Thymus (tissue), 11 donors: ENCODE measurements at regions not wholly inside any gene's neighbourhood (a gene's known extent, or its start where the extent isn't known, plus 50 kb on each side); places are given as distances from the start of the nearest gene placed in this dataset.

ENCODE experiments used
- DNase-seq, 9 donors: peaks; one replicate each; pipeline ENCODE4 v3.0.0-alpha.2; 2013; ENCODE audit warnings: low spot score in 9 of 9, low read depth in 6 of 9, missing footprints in 1 of 9
- H3K27ac ChIP-seq, 2 donors: one replicate each; pipeline ENCODE4 v1.5.1; 2013; ENCODE audit warnings: control low read depth in 1 of 2, low read depth in 1 of 2, low read length in 1 of 2, mild to moderate bottlenecking in 1 of 2, moderate library complexity in 1 of 2
- H3K27me3 ChIP-seq, 2 donors: one replicate each; pipeline ENCODE4 v1.5.1; 2013; ENCODE audit warnings: low read length in 1 of 2; ENCODE audit not compliant: control insufficient read depth in 2 of 2, insufficient read depth in 1 of 2
- H3K36me3 ChIP-seq, 2 donors: one replicate each; pipeline ENCODE4 v1.5.1; 2013; ENCODE audit warnings: low read length in 1 of 2, mild to moderate bottlenecking in 1 of 2, moderate library complexity in 1 of 2; ENCODE audit not compliant: control insufficient read depth in 2 of 2, insufficient read depth in 2 of 2
- H3K4me1 ChIP-seq, 2 donors: one replicate each; pipeline ENCODE4 v1.5.1; 2013; ENCODE audit warnings: low read length in 2 of 2; ENCODE audit not compliant: control insufficient read depth in 2 of 2, insufficient read depth in 2 of 2
- H3K4me3 ChIP-seq, 2 donors: one replicate each; pipeline ENCODE4 v1.5.1; 2013; ENCODE audit warnings: low read length in 2 of 2, control low read depth in 1 of 2, mild to moderate bottlenecking in 1 of 2
- H3K9me3 ChIP-seq, 2 donors: one replicate each; pipeline ENCODE4 v1.5.1; 2013; ENCODE audit warnings: low read length in 1 of 2, mild to moderate bottlenecking in 1 of 2; ENCODE audit not compliant: control insufficient read depth in 2 of 2, insufficient read depth in 1 of 2
- WGBS: extraction: QIAGEN DNeasy Blood & Tissue Kit; methylation state at CpG from one replicate; pipeline ENCODE4 v1.1.7; 2013; 5-methylcytosine and 5-hydroxymethylcytosine counted together
- donor health status: healthy.

GRCh38 chr17:69884356-69884755, 190.7 kb upstream of the KCNJ16 start:
- H3K4me1 ChIP-seq, result no peaks in the 10 kb centered on the region
- DNase-seq, result no peak
- no peak overlapping the region for H3K4me3 ChIP-seq
- H3K27ac ChIP-seq, result no peak overlapping the region
- H3K27me3 ChIP-seq, result no peaks in the 10 kb centered on the region
- H3K36me3 ChIP-seq, result no peaks in the 10 kb centered on the region
- H3K9me3 ChIP-seq, result no peaks in the 10 kb centered on the region

- H3K27me3 ChIP-seq, result no peaks in the 10 kb centered on the region
- H3K36me3 ChIP-seq, result no peaks in the 10 kb centered on the region
- DNase-seq, result no peak
- no peak overlapping the region for H3K27ac ChIP-seq
- H3K4me1 ChIP-seq, result no peaks in the 10 kb centered on the region
- H3K4me3 ChIP-seq, result no peak overlapping the region
- no peaks in the 10 kb centered on the region for H3K9me3 ChIP-seq
- 61% methylated on average over 2 of the region's 2 CpGs for WGBS
These were observed 190.2 kb upstream of the KCNJ16 start for GRCh38 chr17:69884846-69885245.

- no peaks in the 10 kb centered on the region for H3K4me1 ChIP-seq
- H3K36me3 ChIP-seq, result no peaks in the 10 kb centered on the region
- no peak overlapping the region for H3K4me3 ChIP-seq
- H3K27ac ChIP-seq, result no peak overlapping the region
- H3K27me3 ChIP-seq, result no peaks in the 10 kb centered on the region
- 98% methylated on average over 5 of the region's 5 CpGs for WGBS
- no peak for DNase-seq
- no peaks in the 10 kb centered on the region for H3K9me3 ChIP-seq
These were observed 176.4 kb upstream of the KCNJ16 start for GRCh38 chr17:69898601-69899000.

GRCh38 chr17:69900101-69900500, 174.9 kb upstream of the KCNJ16 start:
- Histone ChIP-seq H3K9me3 (no peaks in the 10 kb centered on the region), H3K36me3 (no peaks in the 10 kb centered on the region), H3K27ac (no peak overlapping the region), H3K27me3 (no peaks in the 10 kb centered on the region), H3K4me3 (no peak overlapping the region), H3K4me1 (no peaks in the 10 kb centered on the region)
- WGBS, result 97% methylated on average over 3 of the region's 3 CpGs
- DNase-seq, result no peak

GRCh38 chr17:69900829-69901228, 174.2 kb upstream of the KCNJ16 start:
- no peak for DNase-seq
- WGBS, result 87% methylated on average over 8 of the region's 8 CpGs
- Histone ChIP-seq H3K9me3 (no peaks in the 10 kb centered on the region), H3K27me3 (no peaks in the 10 kb centered on the region), H3K27ac (no peak overlapping the region), H3K36me3 (no peaks in the 10 kb centered on the region), H3K4me3 (no peak overlapping the region), H3K4me1 (no peaks in the 10 kb centered on the region)

GRCh38 chr17:69906306-69906705, 168.7 kb upstream of the KCNJ16 start:
- Histone ChIP-seq H3K36me3 (no peaks in the 10 kb centered on the region), H3K9me3 (no peaks in the 10 kb centered on the region), H3K27me3 (no peaks in the 10 kb centered on the region), H3K27ac (no peak overlapping the region), H3K4me1 (no peaks in the 10 kb centered on the region), H3K4me3 (no peak overlapping the region)
- 95% methylated on average over 4 of the region's 4 CpGs for WGBS
- DNase-seq, result no peak

- Histone ChIP-seq H3K9me3 (no peaks in the 10 kb centered on the region), H3K4me3 (no peak overlapping the region), H3K27me3 (no peaks in the 10 kb centered on the region), H3K36me3 (no peaks in the 10 kb centered on the region), H3K4me1 (no peaks in the 10 kb centered on the region), H3K27ac (no peak overlapping the region)
- WGBS, result 94% methylated on average over 11 of the region's 11 CpGs
- no peak for DNase-seq
These were observed 167.7 kb upstream of the KCNJ16 start for GRCh38 chr17:69907132-69907847.

GRCh38 chr17:69908626-69909368, 166.2 kb upstream of the KCNJ16 start:
- Histone ChIP-seq H3K27ac (no peak overlapping the region), H3K9me3 (no peaks in the 10 kb centered on the region), H3K4me3 (no peak overlapping the region), H3K27me3 (no peaks in the 10 kb centered on the region), H3K36me3 (no peaks in the 10 kb centered on the region), H3K4me1 (no peaks in the 10 kb centered on the region)
- DNase-seq, result no peak
- 92% methylated on average over 3 of the region's 3 CpGs for WGBS

- no peaks in the 10 kb centered on the region for H3K27me3 ChIP-seq
- no peaks in the 10 kb centered on the region for H3K36me3 ChIP-seq
- H3K4me3 ChIP-seq, result no peak overlapping the region
- H3K27ac ChIP-seq, result no peak overlapping the region
- H3K4me1 ChIP-seq, result no peaks in the 10 kb centered on the region
- H3K9me3 ChIP-seq, result no peaks in the 10 kb centered on the region
- DNase-seq, result no peak
These were observed 165.6 kb upstream of the KCNJ16 start for GRCh38 chr17:69909389-69909788.
